Activated T-cell treated with anti-CD3 and anti-CD28 coated beads, Interleukin-2, amount 50 U/mL, for 4 hours (primary cell): ENCODE measurements at regions not wholly inside any gene's neighbourhood (a gene's known extent, or its start where the extent isn't known, plus 50 kb on each side); places are given as distances from the start of the nearest gene placed in this dataset.

Experiments
- ATAC-seq, 2 donors: fragments of 200-7000 bp; cut with Tn5 transposase; one replicate each; pipeline ENCODE4 v1.10.0; 2021
- DNase-seq: peaks from one replicate; pipeline ENCODE4 v3.0.0-alpha.2; 2020
- H3K27me3 Mint-ChIP-seq: one replicate; pipeline ENCODE4 v1.8.0; 2021; ENCODE audit warnings: low read depth, mixed read lengths
- H3K36me3 Mint-ChIP-seq: one replicate; pipeline ENCODE4 v1.8.0; 2022; ENCODE audit warnings: mixed read lengths; ENCODE audit not compliant: insufficient read depth
- H3K4me1 Mint-ChIP-seq: one replicate; pipeline ENCODE4 v1.8.0; 2021; ENCODE audit warnings: low read depth, mixed read lengths
- H3K4me3 Mint-ChIP-seq: one replicate; pipeline ENCODE4 v1.8.0; 2021; ENCODE audit warnings: mild to moderate bottlenecking, moderate library complexity, mixed read lengths
- H3K9me3 Mint-ChIP-seq: one replicate; pipeline ENCODE4 v1.8.0; 2021; ENCODE audit warnings: mixed read lengths

- ATAC-seq = peak in 1 of 2 donors; percentile 30
- DNase-seq = no peak
- H3K9me3 Mint-ChIP-seq = no peaks in the 10 kb centered on the region
These were observed 107.7 kb downstream of the PTGS2 start for GRCh38 chr1:186572509-186572908.

GRCh38 chr1:186571771-186572170 lies 108.5 kb downstream of the PTGS2 start:
- H3K36me3 Mint-ChIP-seq = no peaks in the 10 kb centered on the region
- no peak overlapping the region for H3K4me3 Mint-ChIP-seq

More at GRCh38 chr1:186572509-186572908, 107.7 kb downstream of the PTGS2 start:
- Mint-ChIP-seq H3K27me3 (no peaks in the 10 kb centered on the region), H3K36me3 (no peaks in the 10 kb centered on the region), H3K4me1 (peaks cover 7% of the 10 kb centered on the region), H3K4me3 (no peak overlapping the region)

GRCh38 chr1:186569856-186570255 lies 108.9 kb upstream of the PDC start:
- Mint-ChIP-seq H3K9me3 (no peaks in the 10 kb centered on the region), H3K4me3 (no peak overlapping the region), H3K4me1 (peaks cover 7% of the 10 kb centered on the region), H3K36me3 (no peaks in the 10 kb centered on the region), H3K27me3 (no peaks in the 10 kb centered on the region)
- ATAC-seq = no peak
- no peak for DNase-seq

More at GRCh38 chr1:186571771-186572170, 108.5 kb downstream of the PTGS2 start:
- Mint-ChIP-seq H3K27me3 (no peaks in the 10 kb centered on the region), H3K4me1 (peaks cover 7% of the 10 kb centered on the region), H3K9me3 (no peaks in the 10 kb centered on the region)
- ATAC-seq (peak; percentile 55 to 56), DNase-seq (no peak)

- Mint-ChIP-seq H3K27me3 (no peaks in the 10 kb centered on the region), H3K36me3 (no peaks in the 10 kb centered on the region), H3K4me3 (no peak overlapping the region), H3K4me1 (peaks cover 7% of the 10 kb centered on the region), H3K9me3 (no peaks in the 10 kb centered on the region)
- ATAC-seq = no peak
- no peak for DNase-seq
These were observed 107.3 kb upstream of the PDC start for GRCh38 chr1:186568221-186568620.

- DNase-seq = no peak
- no peaks in the 10 kb centered on the region for H3K36me3 Mint-ChIP-seq
- no peaks in the 10 kb centered on the region for H3K27me3 Mint-ChIP-seq
- no peak for ATAC-seq
- H3K4me3 Mint-ChIP-seq = no peak overlapping the region
- H3K4me1 Mint-ChIP-seq = no peaks in the 10 kb centered on the region
- H3K9me3 Mint-ChIP-seq = no peaks in the 10 kb centered on the region
These were observed 105.4 kb upstream of the PDC start for GRCh38 chr1:186566140-186566855.

- DNase-seq = no peak
- ATAC-seq = no peak
- no peaks in the 10 kb centered on the region for H3K9me3 Mint-ChIP-seq
- no peaks in the 10 kb centered on the region for H3K4me1 Mint-ChIP-seq
- H3K36me3 Mint-ChIP-seq = no peaks in the 10 kb centered on the region
- no peak overlapping the region for H3K4me3 Mint-ChIP-seq
- H3K27me3 Mint-ChIP-seq = no peaks in the 10 kb centered on the region
These were observed 103.7 kb upstream of the PDC start for GRCh38 chr1:186564582-186564981.

- Mint-ChIP-seq H3K4me3 (no peak overlapping the region), H3K9me3 (no peaks in the 10 kb centered on the region), H3K36me3 (no peaks in the 10 kb centered on the region), H3K27me3 (no peaks in the 10 kb centered on the region), H3K4me1 (no peaks in the 10 kb centered on the region)
- no peak for ATAC-seq
- no peak for DNase-seq
These were observed 98.7 kb upstream of the PDC start for GRCh38 chr1:186559601-186560116.

- ATAC-seq (no peak), DNase-seq (no peak)
- Mint-ChIP-seq H3K4me1 (no peaks in the 10 kb centered on the region), H3K9me3 (peaks cover 7% of the 10 kb centered on the region), H3K36me3 (no peaks in the 10 kb centered on the region), H3K27me3 (no peaks in the 10 kb centered on the region), H3K4me3 (no peak overlapping the region)
These were observed 96.3 kb upstream of the PDC start for GRCh38 chr1:186557147-186557777.

GRCh38 chr1:186550832-186551231 lies 89.9 kb upstream of the PDC start:
- H3K4me1 Mint-ChIP-seq = no peaks in the 10 kb centered on the region
- peaks cover 21% of the 10 kb centered on the region for H3K9me3 Mint-ChIP-seq
- DNase-seq = no peak
- no peaks in the 10 kb centered on the region for H3K27me3 Mint-ChIP-seq
- H3K36me3 Mint-ChIP-seq = no peaks in the 10 kb centered on the region
- ATAC-seq = no peak
- H3K4me3 Mint-ChIP-seq = no peak overlapping the region

GRCh38 chr1:186541003-186541402 lies 80.1 kb upstream of the PDC start:
- H3K4me1 Mint-ChIP-seq = no peaks in the 10 kb centered on the region
- no peak for ATAC-seq
- no peaks in the 10 kb centered on the region for H3K27me3 Mint-ChIP-seq
- no peak overlapping the region for H3K4me3 Mint-ChIP-seq
- no peaks in the 10 kb centered on the region for H3K36me3 Mint-ChIP-seq
- no peak for DNase-seq
- peaks cover 26% of the 10 kb centered on the region for H3K9me3 Mint-ChIP-seq

GRCh38 chr1:186540521-186540920 lies 79.6 kb upstream of the PDC start:
- H3K4me3 Mint-ChIP-seq = no peak overlapping the region
- no peaks in the 10 kb centered on the region for H3K4me1 Mint-ChIP-seq
- ATAC-seq (no peak), DNase-seq (no peak)
- H3K36me3 Mint-ChIP-seq = no peaks in the 10 kb centered on the region
- peaks cover 26% of the 10 kb centered on the region for H3K9me3 Mint-ChIP-seq
- H3K27me3 Mint-ChIP-seq = no peaks in the 10 kb centered on the region

- Mint-ChIP-seq H3K4me3 (no peak overlapping the region), H3K9me3 (peaks cover 8% of the 10 kb centered on the region), H3K27me3 (no peaks in the 10 kb centered on the region), H3K4me1 (no peaks in the 10 kb centered on the region), H3K36me3 (no peaks in the 10 kb centered on the region)
- no peak for ATAC-seq
- no peak for DNase-seq
These were observed 75.5 kb upstream of the PDC start for GRCh38 chr1:186536273-186536890.

- no peak for ATAC-seq
- no peak overlapping the region for H3K4me3 Mint-ChIP-seq
- no peak for DNase-seq
- peaks cover 9% of the 10 kb centered on the region for H3K9me3 Mint-ChIP-seq
- no peaks in the 10 kb centered on the region for H3K36me3 Mint-ChIP-seq
- H3K27me3 Mint-ChIP-seq = no peaks in the 10 kb centered on the region
- no peaks in the 10 kb centered on the region for H3K4me1 Mint-ChIP-seq
These were observed 74.6 kb upstream of the PDC start for GRCh38 chr1:186535388-186536133.

- no peak for ATAC-seq
- DNase-seq = no peak
- no peak overlapping the region for H3K4me3 Mint-ChIP-seq
- H3K4me1 Mint-ChIP-seq = no peaks in the 10 kb centered on the region
- no peaks in the 10 kb centered on the region for H3K36me3 Mint-ChIP-seq
- no peaks in the 10 kb centered on the region for H3K27me3 Mint-ChIP-seq
- peaks cover 9% of the 10 kb centered on the region for H3K9me3 Mint-ChIP-seq
These were observed 73.5 kb upstream of the PDC start for GRCh38 chr1:186534401-186534800.
